ENCODE measurements at regions not wholly inside any gene's neighbourhood (a gene's known extent, or its start where the extent isn't known, plus 50 kb on each side); places are given as distances from the start of the nearest gene placed in this dataset.

GRCh38 chr14:26067786-26068459 is 529.9 kb downstream of the NOVA1 start:
- CTCF ChIA-PET: no interaction called here
- H3K36me3 Mint-ChIP-seq (ENCODE audit: low read depth): no peaks in the 10 kb centered on the region
- H3K9me3 Mint-ChIP-seq: peaks cover 8% of the 10 kb centered on the region
- H3K27ac Mint-ChIP-seq: no peak overlapping the region
- intact Hi-C loops (cut with micrococcal nuclease): no loop called here
- DNase-seq: no peak
- H3K4me3 Mint-ChIP-seq: no peak overlapping the region
- H3K27me3 Mint-ChIP-seq (ENCODE audit: low read depth): no peaks in the 10 kb centered on the region
- no peaks in the 10 kb centered on the region for H3K4me1 Mint-ChIP-seq (ENCODE audit: low read depth)

- intact Hi-C loops (cut with micrococcal nuclease): no loop called here
- Mint-ChIP-seq H3K27me3 (ENCODE audit: low read depth) (no peaks in the 10 kb centered on the region), H3K36me3 (ENCODE audit: low read depth) (no peaks in the 10 kb centered on the region), H3K4me1 (ENCODE audit: low read depth) (no peaks in the 10 kb centered on the region), H3K4me3 (no peak overlapping the region), H3K9me3 (peaks cover 8% of the 10 kb centered on the region), H3K27ac (no peak overlapping the region)
- DNase-seq: no peak
- CTCF ChIA-PET: no interaction called here
Observed at GRCh38 chr14:26067341-26067740, 530.5 kb downstream of the NOVA1 start.

GRCh38 chr14:26056036-26056616 is 541.7 kb downstream of the NOVA1 start:
- Mint-ChIP-seq H3K36me3 (ENCODE audit: low read depth) (no peaks in the 10 kb centered on the region), H3K4me1 (ENCODE audit: low read depth) (no peaks in the 10 kb centered on the region), H3K4me3 (no peak overlapping the region), H3K27me3 (ENCODE audit: low read depth) (no peaks in the 10 kb centered on the region), H3K27ac (no peak overlapping the region), H3K9me3 (peaks cover 12% of the 10 kb centered on the region)
- no peak for DNase-seq
- intact Hi-C loops (cut with micrococcal nuclease): no loop called here
- CTCF ChIA-PET: no interaction called here

GRCh38 chr14:26032348-26032747 is 565.5 kb downstream of the NOVA1 start:
- no peak overlapping the region for H3K27ac Mint-ChIP-seq
- no peak overlapping the region for H3K4me3 Mint-ChIP-seq
- no peaks in the 10 kb centered on the region for H3K27me3 Mint-ChIP-seq (ENCODE audit: low read depth)
- H3K36me3 Mint-ChIP-seq (ENCODE audit: low read depth): no peaks in the 10 kb centered on the region
- CTCF ChIA-PET: no interaction called here
- H3K4me1 Mint-ChIP-seq (ENCODE audit: low read depth): no peaks in the 10 kb centered on the region
- H3K9me3 Mint-ChIP-seq: peaks cover 5% of the 10 kb centered on the region
- no peak for DNase-seq
- intact Hi-C loops (cut with micrococcal nuclease): no loop called here

GRCh38 chr14:26026384-26026783 is 571.4 kb downstream of the NOVA1 start:
- Mint-ChIP-seq H3K36me3 (ENCODE audit: low read depth) (no peaks in the 10 kb centered on the region), H3K9me3 (peaks cover 9% of the 10 kb centered on the region), H3K4me3 (no peak overlapping the region), H3K27ac (no peak overlapping the region), H3K4me1 (ENCODE audit: low read depth) (no peaks in the 10 kb centered on the region), H3K27me3 (ENCODE audit: low read depth) (no peaks in the 10 kb centered on the region)
- DNase-seq: no peak
- intact Hi-C loops (cut with micrococcal nuclease): no loop called here
- CTCF ChIA-PET: interaction anchor here (0.6 kb wide), 1 partner anchor 210 kb away, joined by 4 read pairs; no protein-coding TSS in a partner anchor

GRCh38 chr14:26023967-26024366 is 573.9 kb downstream of the NOVA1 start:
- H3K27ac Mint-ChIP-seq: no peak overlapping the region
- no peaks in the 10 kb centered on the region for H3K4me1 Mint-ChIP-seq (ENCODE audit: low read depth)
- peaks cover 5% of the 10 kb centered on the region for H3K9me3 Mint-ChIP-seq
- no peak for DNase-seq
- no peak overlapping the region for H3K4me3 Mint-ChIP-seq
- CTCF ChIA-PET: no interaction called here
- H3K27me3 Mint-ChIP-seq (ENCODE audit: low read depth): no peaks in the 10 kb centered on the region
- intact Hi-C loops (cut with micrococcal nuclease): no loop called here
- no peaks in the 10 kb centered on the region for H3K36me3 Mint-ChIP-seq (ENCODE audit: low read depth)

- CTCF ChIA-PET: no interaction called here
- no peaks in the 10 kb centered on the region for H3K27me3 Mint-ChIP-seq (ENCODE audit: low read depth)
- H3K27ac Mint-ChIP-seq: no peak overlapping the region
- H3K4me1 Mint-ChIP-seq (ENCODE audit: low read depth): no peaks in the 10 kb centered on the region
- intact Hi-C loops (cut with micrococcal nuclease): no loop called here
- H3K36me3 Mint-ChIP-seq (ENCODE audit: low read depth): no peaks in the 10 kb centered on the region
- peaks cover 7% of the 10 kb centered on the region for H3K9me3 Mint-ChIP-seq
- no peak for DNase-seq
- H3K4me3 Mint-ChIP-seq: no peak overlapping the region
Observed at GRCh38 chr14:26021759-26022158, 576.1 kb downstream of the NOVA1 start.

- no peak overlapping the region for H3K4me3 Mint-ChIP-seq
- DNase-seq: no peak
Observed at GRCh38 chr14:26017270-26017669, 580.6 kb downstream of the NOVA1 start.

GRCh38 chr14:26008290-26008689 is 589.5 kb downstream of the NOVA1 start:
- no peak overlapping the region for H3K27ac Mint-ChIP-seq
- DNase-seq: no peak
- H3K36me3 Mint-ChIP-seq (ENCODE audit: low read depth): no peaks in the 10 kb centered on the region
- H3K4me3 Mint-ChIP-seq: no peak overlapping the region
- no peaks in the 10 kb centered on the region for H3K4me1 Mint-ChIP-seq (ENCODE audit: low read depth)
- CTCF ChIA-PET: no interaction called here
- H3K27me3 Mint-ChIP-seq (ENCODE audit: low read depth): no peaks in the 10 kb centered on the region
- peaks cover 7% of the 10 kb centered on the region for H3K9me3 Mint-ChIP-seq
- intact Hi-C loops (cut with micrococcal nuclease): no loop called here

More at GRCh38 chr14:26017270-26017669, 580.6 kb downstream of the NOVA1 start:
- CTCF ChIA-PET: no interaction called here
- Mint-ChIP-seq H3K9me3 (peaks cover 6% of the 10 kb centered on the region), H3K36me3 (ENCODE audit: low read depth) (no peaks in the 10 kb centered on the region), H3K27ac (no peak overlapping the region), H3K4me1 (ENCODE audit: low read depth) (no peaks in the 10 kb centered on the region), H3K27me3 (ENCODE audit: low read depth) (no peaks in the 10 kb centered on the region)
- intact Hi-C loops (cut with micrococcal nuclease): no loop called here

GRCh38 chr14:26004342-26004741 is 593.5 kb downstream of the NOVA1 start:
- CTCF ChIA-PET: no interaction called here
- no peak for DNase-seq
- intact Hi-C loops (cut with micrococcal nuclease): no loop called here
- H3K27me3 Mint-ChIP-seq (ENCODE audit: low read depth): no peaks in the 10 kb centered on the region
- H3K27ac Mint-ChIP-seq: no peak overlapping the region
- H3K4me3 Mint-ChIP-seq: no peak overlapping the region
- no peaks in the 10 kb centered on the region for H3K4me1 Mint-ChIP-seq (ENCODE audit: low read depth)
- no peaks in the 10 kb centered on the region for H3K36me3 Mint-ChIP-seq (ENCODE audit: low read depth)
- H3K9me3 Mint-ChIP-seq: peaks cover 2% of the 10 kb centered on the region

GRCh38 chr14:25993830-25994229 is 604.0 kb downstream of the NOVA1 start:
- Mint-ChIP-seq H3K36me3 (ENCODE audit: low read depth) (no peaks in the 10 kb centered on the region), H3K9me3 (peaks cover 14% of the 10 kb centered on the region), H3K27me3 (ENCODE audit: low read depth) (no peaks in the 10 kb centered on the region), H3K4me3 (no peak overlapping the region), H3K4me1 (ENCODE audit: low read depth) (no peaks in the 10 kb centered on the region), H3K27ac (no peak overlapping the region)
- no peak for DNase-seq
- CTCF ChIA-PET: no interaction called here
- intact Hi-C loops (cut with micrococcal nuclease): no loop called here

GRCh38 chr14:25988536-25988935 is 609.3 kb downstream of the NOVA1 start:
- peaks cover 19% of the 10 kb centered on the region for H3K9me3 Mint-ChIP-seq
- H3K4me1 Mint-ChIP-seq (ENCODE audit: low read depth): no peaks in the 10 kb centered on the region
- no peak overlapping the region for H3K4me3 Mint-ChIP-seq
- no peaks in the 10 kb centered on the region for H3K27me3 Mint-ChIP-seq (ENCODE audit: low read depth)
- no peak for DNase-seq
- H3K36me3 Mint-ChIP-seq (ENCODE audit: low read depth): peaks cover 1% of the 10 kb centered on the region
- CTCF ChIA-PET: no interaction called here
- H3K27ac Mint-ChIP-seq: no peak overlapping the region
- intact Hi-C loops (cut with micrococcal nuclease): no loop called here

- Mint-ChIP-seq H3K27me3 (ENCODE audit: low read depth) (no peaks in the 10 kb centered on the region), H3K36me3 (ENCODE audit: low read depth) (no peaks in the 10 kb centered on the region), H3K4me3 (no peak overlapping the region), H3K9me3 (peaks cover 25% of the 10 kb centered on the region), H3K4me1 (ENCODE audit: low read depth) (no peaks in the 10 kb centered on the region), H3K27ac (no peak overlapping the region)
- DNase-seq: no peak
- intact Hi-C loops (cut with micrococcal nuclease): no loop called here
- CTCF ChIA-PET: no interaction called here
Observed at GRCh38 chr14:25955772-25956171, 642.1 kb downstream of the NOVA1 start.

Data from activated naive CD4-positive, alpha-beta T cell treated with anti-CD3 and anti-CD28 coated beads for 36 hours (primary cell).